Fibroblast of the aortic adventitia (primary cell): ENCODE measurements at regions not wholly inside any gene's neighbourhood (a gene's known extent, or its start where the extent isn't known, plus 50 kb on each side); places are given as distances from the start of the nearest gene placed in this dataset.

Experiments used
- DNase-seq: peaks from one replicate; pipeline ENCODE4 v3.0.0-alpha.2; 2010; ENCODE audit warnings: low read depth
- H3K4me3 ChIP-seq: 2 replicates; pipeline ENCODE4 v1.5.1; 2011; ENCODE audit warnings: low read depth, mild to moderate bottlenecking, control low read depth, low read length, moderate library complexity
- TF ChIP-seq, protein P1 (sequence below): IDR thresholded peaks from 2 replicates; pipeline ENCODE4 v1.5.1; 2011; ENCODE audit warnings: mild to moderate bottlenecking, low read length, control low read depth, inconsistent platforms; ENCODE audit not compliant: insufficient read depth

GRCh38 chr4:176406297-176406696 is 86.5 kb downstream of the SPCS3 start:
- no peak overlapping the region for H3K4me3 ChIP-seq
- DNase-seq = no peak
- TF ChIP-seq, protein P1, sequence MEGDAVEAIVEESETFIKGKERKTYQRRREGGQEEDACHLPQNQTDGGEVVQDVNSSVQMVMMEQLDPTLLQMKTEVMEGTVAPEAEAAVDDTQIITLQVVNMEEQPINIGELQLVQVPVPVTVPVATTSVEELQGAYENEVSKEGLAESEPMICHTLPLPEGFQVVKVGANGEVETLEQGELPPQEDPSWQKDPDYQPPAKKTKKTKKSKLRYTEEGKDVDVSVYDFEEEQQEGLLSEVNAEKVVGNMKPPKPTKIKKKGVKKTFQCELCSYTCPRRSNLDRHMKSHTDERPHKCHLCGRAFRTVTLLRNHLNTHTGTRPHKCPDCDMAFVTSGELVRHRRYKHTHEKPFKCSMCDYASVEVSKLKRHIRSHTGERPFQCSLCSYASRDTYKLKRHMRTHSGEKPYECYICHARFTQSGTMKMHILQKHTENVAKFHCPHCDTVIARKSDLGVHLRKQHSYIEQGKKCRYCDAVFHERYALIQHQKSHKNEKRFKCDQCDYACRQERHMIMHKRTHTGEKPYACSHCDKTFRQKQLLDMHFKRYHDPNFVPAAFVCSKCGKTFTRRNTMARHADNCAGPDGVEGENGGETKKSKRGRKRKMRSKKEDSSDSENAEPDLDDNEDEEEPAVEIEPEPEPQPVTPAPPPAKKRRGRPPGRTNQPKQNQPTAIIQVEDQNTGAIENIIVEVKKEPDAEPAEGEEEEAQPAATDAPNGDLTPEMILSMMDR = no peak

DNA sequence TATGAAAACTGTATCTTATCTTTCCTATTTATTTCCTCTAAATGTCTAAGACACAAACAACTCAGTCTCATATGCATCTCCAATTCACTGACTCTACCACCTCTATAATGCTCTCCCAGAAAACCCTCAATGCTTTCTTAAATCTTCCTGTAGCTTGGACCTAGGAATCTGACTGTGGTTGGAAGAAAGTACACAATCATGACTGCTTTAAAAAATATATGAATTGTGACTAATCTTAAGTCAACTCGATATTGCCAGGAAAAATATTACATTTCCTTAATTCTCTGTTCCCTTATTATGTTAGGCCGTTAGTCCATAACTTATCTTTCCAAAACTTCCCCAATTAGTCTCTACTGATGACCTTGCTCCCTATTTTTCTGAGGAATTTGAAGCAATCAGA is 87.0 kb downstream of the SPCS3 start:
- no peak overlapping the region for H3K4me3 ChIP-seq
- peak; percentile 55 for DNase-seq
- TF ChIP-seq, protein P1 = no peak

GRCh38 chr4:176409627-176410026 is 89.9 kb downstream of the SPCS3 start:
- TF ChIP-seq, protein P1 = no peak
- peak; percentile 13 for DNase-seq
- H3K4me3 ChIP-seq = no peak overlapping the region

DNA sequence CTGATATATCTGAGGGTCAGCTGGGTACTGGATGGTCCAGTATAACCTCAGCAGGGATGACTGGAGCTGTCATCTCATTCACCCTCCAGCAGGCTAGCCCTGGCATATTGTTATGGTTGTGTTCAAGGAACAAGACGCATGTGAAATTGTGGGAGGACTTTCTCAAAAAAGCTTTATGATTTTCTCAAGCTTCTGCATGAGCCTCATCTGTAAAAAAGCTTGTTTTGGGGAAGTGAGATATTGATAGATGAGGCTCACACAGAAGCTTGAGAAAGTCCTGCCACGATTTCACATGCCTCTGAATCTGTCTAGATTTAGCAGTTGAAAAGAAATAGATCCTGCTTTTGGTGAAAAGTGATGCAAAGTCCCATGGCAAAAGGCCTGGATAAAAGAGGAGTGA is 93.4 kb downstream of the SPCS3 start:
- TF ChIP-seq, protein P1 = no peak
- no peak for DNase-seq
- no peak overlapping the region for H3K4me3 ChIP-seq

DNA sequence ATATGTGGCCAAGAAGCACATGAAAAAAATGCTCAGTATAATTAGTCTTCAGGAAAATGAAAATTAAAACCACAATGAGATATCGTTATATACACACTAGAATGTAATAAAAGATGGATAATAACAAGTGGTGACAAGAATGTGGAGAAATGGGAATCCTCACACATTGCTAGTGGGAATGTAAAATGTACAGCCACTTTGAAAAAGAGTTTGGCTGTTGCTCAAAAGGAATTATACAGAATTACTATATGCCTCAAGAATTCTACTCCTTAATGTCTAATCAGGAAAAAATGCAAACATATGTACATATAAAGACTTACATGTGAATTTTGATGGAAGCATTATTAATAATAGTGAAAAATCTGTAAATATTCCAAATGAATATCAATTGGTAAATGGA is 102.2 kb downstream of the SPCS3 start:
- no peak overlapping the region for H3K4me3 ChIP-seq
- TF ChIP-seq, protein P1 = no peak
- DNase-seq = no peak

DNA sequence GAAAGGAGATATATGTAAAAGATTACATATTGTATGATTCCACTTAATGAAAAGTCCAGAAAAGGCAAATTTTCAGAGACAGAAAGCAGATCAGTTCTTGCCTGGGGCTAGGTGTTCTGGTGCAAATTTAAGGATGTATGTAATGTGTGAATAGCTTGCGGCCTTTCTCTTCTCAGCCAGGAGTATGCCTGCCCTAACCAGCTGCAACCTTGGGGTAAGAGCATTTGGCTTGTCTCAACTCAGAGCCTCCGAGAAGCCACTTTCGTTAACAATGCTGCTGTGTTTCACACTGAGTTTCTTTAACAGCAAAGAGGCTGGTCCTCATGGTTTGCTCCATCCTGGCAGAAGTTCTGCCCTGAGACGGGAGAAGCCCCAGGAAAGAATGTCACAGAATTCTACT is 102.7 kb downstream of the SPCS3 start:
- no peak for DNase-seq
- H3K4me3 ChIP-seq = no peak overlapping the region
- TF ChIP-seq, protein P1 = no peak

DNA sequence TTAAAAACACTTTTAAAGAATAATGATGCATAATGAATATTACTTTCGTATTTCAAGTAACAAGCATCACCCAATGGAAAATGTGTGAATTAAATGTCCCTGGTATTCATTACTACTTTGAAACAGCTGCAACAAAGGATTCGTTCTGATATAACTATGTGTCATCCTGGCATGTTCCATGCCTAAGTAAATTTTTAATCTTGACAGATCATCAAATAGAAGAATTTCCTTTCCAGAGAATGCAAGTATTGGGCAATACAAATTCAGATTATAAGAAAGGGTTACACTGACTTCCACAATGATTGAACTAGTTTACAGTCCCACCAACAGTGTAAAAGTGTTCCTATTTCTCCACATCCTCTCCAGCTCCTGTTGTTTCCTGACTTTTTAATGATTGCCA is 105.3 kb downstream of the SPCS3 start:
- DNase-seq = peak; percentile 87
- no peak overlapping the region for H3K4me3 ChIP-seq
- TF ChIP-seq, protein P1 = no peak
